GM18526 (cell line): ENCODE measurements at regions not wholly inside any gene's neighbourhood (a gene's known extent, or its start where the extent isn't known, plus 50 kb on each side); places are given as distances from the start of the nearest gene placed in this dataset.

Source experiments
- POLR2A ChIP-seq: IDR thresholded peaks from 3 replicates; pipeline ENCODE4 v1.6.1; 2011; ENCODE audit not compliant: insufficient read length; ENCODE audit errors: extremely low read depth

DNA sequence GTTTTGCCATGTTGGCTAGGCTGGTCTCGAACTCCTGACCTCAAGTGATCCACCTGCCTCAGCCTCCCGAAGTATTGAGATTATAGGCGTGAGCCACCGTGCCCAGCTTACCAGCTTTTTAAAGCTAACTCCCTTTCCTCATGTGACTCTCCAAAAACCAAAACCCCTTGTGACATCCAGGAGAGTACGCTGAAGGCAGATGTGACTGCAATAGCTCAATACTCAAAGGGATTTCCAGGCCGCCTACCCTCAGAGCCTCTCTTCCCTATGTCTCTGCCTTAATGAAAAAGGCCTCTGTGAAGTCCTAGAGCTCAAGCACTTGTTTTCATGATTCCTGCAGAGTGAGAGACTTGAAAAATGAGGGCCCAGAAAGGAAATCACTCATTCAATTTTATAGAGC, 82.6 kb downstream of the TEX35 start:
- TF ChIP-seq POLR2A, result no peak

- no peak for TF ChIP-seq POLR2A
These were observed 86.2 kb downstream of the TEX35 start for GRCh38 chr1:178599087-178599486.

GRCh38 chr1:178599745-178600144, 86.8 kb downstream of the TEX35 start:
- no peak for TF ChIP-seq POLR2A

DNA sequence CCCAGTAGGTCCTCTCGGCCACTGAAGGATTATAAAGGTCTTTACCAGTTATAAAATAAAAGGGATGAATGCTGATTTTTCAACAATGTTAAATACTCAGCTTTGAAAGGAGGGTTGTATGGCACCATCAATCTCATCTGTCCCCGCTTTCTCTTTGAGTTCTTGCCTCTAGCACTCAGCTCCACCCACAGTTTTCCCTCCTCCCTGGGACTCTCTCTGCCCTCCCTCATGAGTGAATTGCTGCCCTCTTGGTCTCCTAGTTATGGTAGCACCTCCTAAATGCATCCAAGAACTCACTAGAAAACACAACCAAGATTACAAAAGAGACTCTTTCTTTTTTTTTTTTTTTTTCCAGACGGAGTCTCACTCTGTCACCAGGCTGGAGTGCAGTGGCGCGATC, 91.0 kb downstream of the TEX35 start:
- TF ChIP-seq POLR2A, result no peak

GRCh38 chr1:178606839-178607238, 93.9 kb downstream of the TEX35 start:
- TF ChIP-seq POLR2A, result no peak

DNA sequence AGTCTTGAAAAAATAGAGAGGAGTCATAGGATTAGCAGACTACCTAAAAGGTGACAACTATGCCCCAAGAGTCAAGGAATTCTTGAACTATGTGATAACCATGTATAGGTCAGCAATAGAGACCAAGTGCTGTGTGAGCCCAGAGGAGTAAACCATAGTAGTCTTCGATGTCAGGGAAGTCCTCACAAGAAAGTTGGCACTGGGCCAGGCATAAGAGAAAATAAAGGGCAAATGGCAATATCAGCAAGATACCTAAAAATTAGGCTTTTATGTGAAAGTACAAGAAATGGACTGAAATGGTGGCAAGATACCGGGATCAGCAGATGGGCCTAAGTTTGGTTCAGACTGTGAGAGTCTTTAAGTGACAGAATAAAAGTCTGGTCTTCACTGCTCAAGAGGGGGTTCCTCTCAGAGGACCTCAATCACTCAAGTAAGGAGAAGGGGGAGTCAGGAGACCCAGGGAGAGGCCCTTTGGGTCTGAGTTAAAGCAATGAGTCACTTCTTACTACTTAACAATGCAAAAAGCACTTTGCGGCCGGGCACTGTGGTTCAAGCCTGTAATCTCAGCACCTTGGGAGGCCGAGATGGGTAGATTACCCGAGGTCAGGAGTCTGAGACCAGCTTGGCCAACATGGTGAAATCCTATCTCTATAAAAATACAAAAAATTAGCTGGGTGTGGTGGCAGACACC, 95.0 kb downstream of the TEX35 start:
- TF ChIP-seq POLR2A, result no peak

DNA sequence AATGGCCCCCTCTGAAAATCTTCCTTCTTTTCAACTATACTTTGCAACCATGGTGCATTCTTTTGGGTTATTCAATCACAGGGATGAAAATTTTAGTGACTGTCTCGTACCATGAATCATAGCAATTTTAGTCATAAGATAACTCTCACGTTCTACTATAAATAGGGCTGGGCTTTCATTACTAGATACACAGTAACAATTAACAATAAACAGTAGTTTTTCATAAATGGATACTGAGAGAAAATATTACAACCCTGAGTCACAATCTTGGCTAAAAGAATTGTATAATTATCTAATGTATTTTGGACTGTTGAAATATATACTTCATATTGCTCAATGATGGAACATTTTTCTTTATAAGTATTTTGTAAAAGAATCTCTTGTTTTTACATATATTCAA, 96.1 kb downstream of the TEX35 start:
- TF ChIP-seq POLR2A, result no peak

GRCh38 chr1:178612261-178612660, 99.4 kb downstream of the TEX35 start:
- no peak for TF ChIP-seq POLR2A

GRCh38 chr1:178613271-178613945, 100.5 kb downstream of the TEX35 start:
- no peak for TF ChIP-seq POLR2A

GRCh38 chr1:178614286-178614685, 101.4 kb downstream of the TEX35 start:
- TF ChIP-seq POLR2A, result no peak

- no peak for TF ChIP-seq POLR2A
These were observed 105.8 kb upstream of the RALGPS2 start for GRCh38 chr1:178619042-178619927.

DNA sequence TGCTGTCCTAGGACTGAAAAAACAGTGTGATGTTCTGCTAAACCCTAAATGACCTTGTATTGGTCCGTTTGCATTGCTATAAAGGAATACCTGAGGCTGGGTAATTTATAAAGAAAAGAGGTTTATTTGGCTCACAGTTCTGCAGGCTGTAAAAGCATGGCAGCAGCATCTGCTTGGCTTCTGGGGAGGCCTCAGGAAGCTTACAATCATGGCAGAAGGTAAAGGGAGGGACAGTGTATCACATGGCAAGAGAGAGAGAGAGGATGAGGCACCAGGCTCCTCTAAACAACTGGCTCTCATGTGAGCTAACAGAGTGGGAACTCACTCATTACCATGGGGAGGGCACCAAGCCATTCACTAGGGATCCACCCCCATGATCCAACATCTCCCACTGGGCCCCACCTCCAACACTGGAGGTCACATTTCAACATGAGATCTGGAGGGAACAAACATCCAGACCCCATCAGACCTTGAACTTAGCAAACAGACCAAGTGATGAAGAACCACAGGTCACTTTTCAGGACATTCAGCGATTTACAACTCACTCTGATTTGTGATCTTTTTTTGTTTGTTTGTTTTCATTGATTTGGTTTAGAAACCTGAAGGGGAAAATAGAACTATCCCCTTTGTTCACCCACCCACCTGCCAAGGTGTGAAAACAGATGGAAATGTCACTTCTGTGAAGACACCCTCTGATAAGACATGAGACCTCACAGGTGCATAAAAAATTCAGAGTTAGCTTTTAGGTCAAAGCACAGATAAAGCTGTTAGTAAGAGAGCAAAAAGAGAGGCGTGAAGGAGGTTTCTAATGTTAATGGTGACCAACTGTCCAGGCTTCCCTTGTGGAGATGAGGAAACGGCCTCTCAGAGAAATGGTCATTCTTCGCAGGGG, 104.2 kb upstream of the RALGPS2 start:
- TF ChIP-seq POLR2A, result no peak

GRCh38 chr1:178621822-178622221, 103.2 kb upstream of the RALGPS2 start:
- TF ChIP-seq POLR2A, result no peak

DNA sequence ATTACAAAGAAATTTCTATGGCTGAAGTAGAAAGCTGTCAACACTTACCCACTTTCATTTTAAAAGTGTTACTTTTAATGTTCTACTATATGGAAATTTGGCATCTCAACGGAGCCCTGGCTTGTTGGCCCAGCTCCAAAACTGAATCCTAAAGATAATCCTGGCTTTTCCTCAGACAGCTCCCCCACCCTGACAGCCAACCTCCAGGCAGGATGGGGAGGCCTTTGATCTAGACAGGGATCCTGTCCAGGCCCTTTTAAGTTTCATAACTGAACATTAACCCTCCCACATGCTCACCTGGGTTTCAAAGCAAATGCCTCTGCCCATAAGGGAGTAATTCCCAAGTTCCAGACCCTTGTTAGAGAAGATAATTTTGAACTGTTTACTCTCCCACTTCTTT, 99.3 kb upstream of the RALGPS2 start:
- no peak for TF ChIP-seq POLR2A

DNA sequence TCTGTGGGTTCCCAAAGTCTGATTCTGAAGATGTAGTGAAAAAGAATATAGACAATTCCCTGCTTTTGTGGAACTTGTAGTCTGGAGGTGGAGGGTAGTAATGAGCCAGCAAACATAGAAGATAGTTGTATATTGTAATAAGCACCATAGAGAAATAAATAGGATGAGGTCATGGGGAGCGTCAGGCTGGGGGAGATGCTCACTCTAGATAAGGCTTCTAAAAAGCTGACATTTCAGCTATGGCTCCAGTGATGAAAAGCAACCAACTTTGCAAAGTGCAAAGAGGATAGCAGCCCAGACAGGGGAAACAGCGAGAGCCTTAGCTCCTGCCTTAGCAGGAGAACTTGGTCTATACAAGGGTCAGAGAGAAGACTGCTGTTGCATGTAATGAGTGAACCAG, 98.0 kb upstream of the RALGPS2 start:
- no peak for TF ChIP-seq POLR2A
